KBM-7 (cell line): ENCODE measurements at regions not wholly inside any gene's neighbourhood (a gene's known extent, or its start where the extent isn't known, plus 50 kb on each side); places are given as distances from the start of the nearest gene placed in this dataset.
A peak's percentile ranks its signal among the peaks of the same experiment; 100 is the strongest.

Experiments used
- DNase-seq: peaks from one replicate; pipeline ENCODE4 v3.0.0-alpha.2; 2015
- in situ Hi-C: fragments of 300-500 bp; cut with MboI; formaldehyde crosslinking; loops from 2 replicates; pipeline ENCODE4 v1.14.3; 2020; ENCODE audit warnings: low sequenced_read_pairs, low pct_unique_long_range_greater_than_20kb, mixed read lengths

- in situ Hi-C loops = no loop called here
- no peak for DNase-seq
These were observed 315.7 kb upstream of the SLCO3A1 start for GRCh38 chr15:91537856-91538255.

- in situ Hi-C loops = no loop called here
- no peak for DNase-seq
These were observed 314.7 kb upstream of the SLCO3A1 start for GRCh38 chr15:91538782-91539181.

- in situ Hi-C loops = no loop called here
- no peak for DNase-seq
These were observed 312.2 kb upstream of the SLCO3A1 start for GRCh38 chr15:91541286-91541685.

- in situ Hi-C loops = no loop called here
- DNase-seq = no peak
These were observed 311.3 kb upstream of the SLCO3A1 start for GRCh38 chr15:91542226-91542625.

GRCh38 chr15:91547356-91547755 lies 306.2 kb upstream of the SLCO3A1 start:
- in situ Hi-C loops = no loop called here
- no peak for DNase-seq

- in situ Hi-C loops = no loop called here
- no peak for DNase-seq
These were observed 305.0 kb upstream of the SLCO3A1 start for GRCh38 chr15:91548549-91548948.

GRCh38 chr15:91549581-91549980 lies 303.9 kb upstream of the SLCO3A1 start:
- in situ Hi-C loops = no loop called here
- DNase-seq = no peak

- in situ Hi-C loops = no loop called here
- DNase-seq = no peak
These were observed 301.0 kb upstream of the SLCO3A1 start for GRCh38 chr15:91552555-91552954.

- no peak for DNase-seq
- in situ Hi-C loops = no loop called here
These were observed 300.2 kb upstream of the SLCO3A1 start for GRCh38 chr15:91553196-91553854.

GRCh38 chr15:91555312-91555711 lies 298.2 kb upstream of the SLCO3A1 start:
- DNase-seq = no peak
- in situ Hi-C loops = no loop called here

- in situ Hi-C loops = no loop called here
- DNase-seq = no peak
These were observed 296.6 kb upstream of the SLCO3A1 start for GRCh38 chr15:91556926-91557325.

GRCh38 chr15:91559066-91559465 lies 294.4 kb upstream of the SLCO3A1 start:
- in situ Hi-C loops = no loop called here

GRCh38 chr15:91561371-91562100 lies 292.0 kb upstream of the SLCO3A1 start:
- no peak for DNase-seq
- in situ Hi-C loops = no loop called here

More at GRCh38 chr15:91559066-91559465, 294.4 kb upstream of the SLCO3A1 start:
- no peak for DNase-seq

GRCh38 chr15:91562698-91563097 lies 290.8 kb upstream of the SLCO3A1 start:
- DNase-seq = no peak
- in situ Hi-C loops = no loop called here

GRCh38 chr15:91564631-91565030 lies 288.9 kb upstream of the SLCO3A1 start:
- in situ Hi-C loops = no loop called here
- DNase-seq = no peak

- in situ Hi-C loops = no loop called here
- peak; percentile 39 for DNase-seq
These were observed 287.4 kb upstream of the SLCO3A1 start for GRCh38 chr15:91566141-91566540.

- no peak for DNase-seq
- in situ Hi-C loops = no loop called here
These were observed 285.5 kb upstream of the SLCO3A1 start for GRCh38 chr15:91568036-91568435.

GRCh38 chr15:91572110-91572509 lies 281.4 kb upstream of the SLCO3A1 start:
- in situ Hi-C loops = no loop called here
- no peak for DNase-seq

- in situ Hi-C loops = no loop called here
These were observed 277.4 kb upstream of the SLCO3A1 start for GRCh38 chr15:91576096-91576495.

GRCh38 chr15:91578511-91578910 lies 275.0 kb upstream of the SLCO3A1 start:
- in situ Hi-C loops = no loop called here
- DNase-seq = no peak

More at GRCh38 chr15:91576096-91576495, 277.4 kb upstream of the SLCO3A1 start:
- DNase-seq = no peak

GRCh38 chr15:91584895-91585294 lies 268.6 kb upstream of the SLCO3A1 start:
- in situ Hi-C loops = no loop called here
- no peak for DNase-seq
